SK-N-SH (cell line): ENCODE measurements at regions not wholly inside any gene's neighbourhood (a gene's known extent, or its start where the extent isn't known, plus 50 kb on each side); places are given as distances from the start of the nearest gene placed in this dataset.

Experiments used
- CTCF ChIA-PET: fragments of 300-600, 350-600 bp; formaldehyde crosslinking; extraction: SDS; loops from one replicate; lab custom pipeline; 2021; lab: Yijun Ruan, JAX
- POLR2A ChIA-PET: fragments of 350-600 bp; sonication (Branson Sonifier 250); formaldehyde crosslinking; extraction: SDS; loops from one replicate; lab custom pipeline; 2020; ENCODE audit warnings: antibody characterized with exemption, inconsistent platforms; lab: Yijun Ruan, JAX
- DNase-seq: peaks from one replicate; pipeline ENCODE4 v3.0.0; 2012
- H2AFZ ChIP-seq: fragments of 200-600 bp; sonication (generic); 2 replicates; pipeline ENCODE4 v1.8.1; 2016; ENCODE audit warnings: antibody characterized with exemption, mild to moderate bottlenecking, low read depth
- H3F3A ChIP-seq: fragments of 200-600 bp; sonication (generic); replicated peaks from 2 replicates; pipeline ENCODE3; 2016; ENCODE audit warnings: antibody characterized with exemption, mild to moderate bottlenecking; ENCODE audit not compliant: insufficient read depth
- H3K27ac ChIP-seq, 2 experiments: fragments of 200-500 bp in 1 of 2; fragments of 200-600 bp in 1 of 2; sonication (Bioruptor generic) in 1 of 2; sonication (generic), shearing (Covaris generic) in 1 of 2; 2 replicates each; pipeline versions ENCODE4 v1.5.1 to v1.6.1; 2014 to 2016; ENCODE audit warnings: low read depth in 2 of 2, inconsistent platforms in 1 of 2, low read length in 1 of 2, mild to moderate bottlenecking in 1 of 2, mixed read lengths in 1 of 2
- H3K27me3 ChIP-seq: fragments of 200-600 bp; sonication (generic), shearing (Covaris generic); 2 replicates; pipeline ENCODE4 v1.6.1; 2016; ENCODE audit warnings: mixed run types; ENCODE audit not compliant: insufficient read depth
- H3K36me3 ChIP-seq, 2 experiments: fragments of 200-500 bp in 1 of 2; fragments of 200-600 bp in 1 of 2; sonication (Bioruptor generic) in 1 of 2; sonication (generic) in 1 of 2; replicated peaks in 1 of 2; 2 replicates each; pipeline versions ENCODE3 to v1.5.1; 2014 to 2016; ENCODE audit warnings: low read length in 1 of 2, mild to moderate bottlenecking in 1 of 2; ENCODE audit not compliant: insufficient read depth in 2 of 2, control insufficient read depth in 1 of 2
- H3K4me1 ChIP-seq, 2 experiments: fragments of 200-500 bp in 1 of 2; fragments of 200-600 bp in 1 of 2; sonication (Bioruptor generic) in 1 of 2; sonication (generic), shearing (Covaris generic) in 1 of 2; 2 replicates each; pipeline versions ENCODE4 v1.5.1 to v1.6.1; 2014 to 2016; ENCODE audit warnings: low read depth in 1 of 2, low read length in 1 of 2, mixed run types in 1 of 2; ENCODE audit not compliant: insufficient read depth in 2 of 2, control insufficient read depth in 1 of 2
- H3K4me2 ChIP-seq: fragments of 200-600 bp; sonication (generic), shearing (Covaris generic); 2 replicates; pipeline ENCODE4 v1.6.1; 2017; ENCODE audit warnings: mixed run types
- H3K4me3 ChIP-seq, 2 experiments: fragments of 200-500 bp in 1 of 2; fragments of 200-600 bp in 1 of 2; sonication (Bioruptor generic) in 1 of 2; sonication (generic), shearing (Covaris generic) in 1 of 2; 2 replicates each; pipeline versions ENCODE4 v1.5.1 to v1.8.1; 2014 to 2016; ENCODE audit warnings: low read depth in 2 of 2, inconsistent platforms in 1 of 2, low read length in 1 of 2, mild to moderate bottlenecking in 1 of 2, mixed read lengths in 1 of 2, moderate library complexity in 1 of 2
- H3K79me2 ChIP-seq: fragments of 200-600 bp; sonication (generic); 2 replicates; pipeline ENCODE4 v1.8.1; 2017; ENCODE audit warnings: mild to moderate bottlenecking; ENCODE audit not compliant: insufficient read depth
- H3K9ac ChIP-seq: fragments of 200-600 bp; sonication (generic); 2 replicates; pipeline ENCODE4 v1.6.1; 2017; ENCODE audit warnings: mixed run types
- H3K9me2 ChIP-seq: fragments of 200-600 bp; sonication (generic); 2 replicates; pipeline ENCODE4 v1.6.1; 2017; ENCODE audit warnings: mixed run types
- H3K9me3 ChIP-seq: fragments of 200-600 bp; sonication (generic); 2 replicates; pipeline ENCODE4 v1.6.1; 2017; ENCODE audit warnings: mixed run types, mild to moderate bottlenecking, moderate library complexity
- H4K20me1 ChIP-seq: fragments of 200-600 bp; sonication (generic); 2 replicates; pipeline ENCODE4 v1.6.1; 2017; ENCODE audit warnings: mild to moderate bottlenecking, mixed run types; ENCODE audit not compliant: insufficient read depth
- CTCF ChIP-seq: fragments of 200-600 bp; sonication (generic); IDR thresholded peaks from 2 replicates; pipeline ENCODE4 v1.6.1; 2017; ENCODE audit warnings: antibody characterized with exemption, mild to moderate bottlenecking, moderate library complexity
- EP300 ChIP-seq, 2 experiments: IDR thresholded peaks; 2 replicates each; pipeline versions ENCODE4 v1.4.0 to v1.6.1; 2012; ENCODE audit warnings: borderline replicate concordance in 1 of 2, low read depth in 1 of 2, low read length in 1 of 2
- MAX ChIP-seq: IDR thresholded peaks from 2 replicates; pipeline ENCODE4 v1.4.0; 2012; ENCODE audit warnings: low read depth
- NFIC ChIP-seq: IDR thresholded peaks from 2 replicates; pipeline ENCODE4 v1.4.0; 2012; ENCODE audit warnings: borderline replicate concordance
- NRF1 ChIP-seq: IDR thresholded peaks from 2 replicates; pipeline ENCODE4 v1.6.1; 2012; ENCODE audit warnings: low read depth, mild to moderate bottlenecking, low read length
- POLR2AphosphoS5 ChIP-seq: IDR thresholded peaks from 2 replicates; pipeline ENCODE4 v1.6.1; 2012; ENCODE audit warnings: low read depth, low read length
- RAD21 ChIP-seq: IDR thresholded peaks from 2 replicates; pipeline ENCODE4 v1.6.1; 2012; ENCODE audit warnings: mild to moderate bottlenecking, low read length
- REST ChIP-seq: IDR thresholded peaks from 2 replicates; pipeline ENCODE4 v1.6.1; 2012; ENCODE audit warnings: mild to moderate bottlenecking, low read depth, low read length, moderate library complexity
- RFX5 ChIP-seq: IDR thresholded peaks from 2 replicates; pipeline ENCODE4 v1.6.1; 2012; ENCODE audit warnings: mild to moderate bottlenecking, improper control_type of control experiment, low read length
- SMC3 ChIP-seq: IDR thresholded peaks from 2 replicates; pipeline ENCODE4 v1.6.1; 2012; ENCODE audit warnings: low read depth, low read length, improper control_type of control experiment
- TCF12 ChIP-seq: IDR thresholded peaks from 2 replicates; pipeline ENCODE4 v1.4.0; 2012
- TEAD4 ChIP-seq: IDR thresholded peaks from 2 replicates; pipeline ENCODE4 v1.4.0; 2012; ENCODE audit warnings: mild to moderate bottlenecking, borderline replicate concordance; ENCODE audit not compliant: insufficient read depth
- USF1 ChIP-seq: IDR thresholded peaks from 2 replicates; pipeline ENCODE4 v1.4.0; 2012; ENCODE audit warnings: low read depth, borderline replicate concordance
- YY1 ChIP-seq: IDR thresholded peaks from 2 replicates; pipeline ENCODE4 v1.4.0; 2012; ENCODE audit warnings: low read depth, mild to moderate bottlenecking
- ZBTB33 ChIP-seq: IDR thresholded peaks from 2 replicates; pipeline ENCODE4 v1.4.0; 2012; ENCODE audit warnings: low read depth, borderline replicate concordance
- WGBS: methylation state at CpG from one replicate; pipeline ENCODE4 v1.1.6; 2017; ENCODE audit warnings: low lambda C conversion rate; 5-methylcytosine and 5-hydroxymethylcytosine counted together

GRCh38 chr3:28947751-28948150 lies 333.1 kb upstream of the RBMS3 start:
- no peaks in the 10 kb centered on the region for H3F3A ChIP-seq
- H3K27me3 ChIP-seq, result no peaks in the 10 kb centered on the region
- H3K27ac ChIP-seq, result no peak overlapping the region
- no peak for DNase-seq
- no peaks in the 10 kb centered on the region for H3K9me3 ChIP-seq
- no peaks in the 10 kb centered on the region for H3K36me3 ChIP-seq
- CTCF ChIA-PET, result interaction anchor here (0.9 kb wide), 1 partner anchor 10 kb away, joined by 3 read pairs; no protein-coding TSS in a partner anchor
- H3K4me3 ChIP-seq, result no peak overlapping the region
- H3K79me2 ChIP-seq, result no peaks in the 10 kb centered on the region
- no peak overlapping the region for H3K4me2 ChIP-seq
- no peak overlapping the region for H2AFZ ChIP-seq
- POLR2A ChIA-PET, result no interaction called here
- TF ChIP-seq EP300 (IDR thresholded peaks at IDR 0.05; ENCODE audit: borderline replicate concordance in 1 of 2, low read depth in 1 of 2, low read length in 1 of 2), result no peak
- no peak for TF ChIP-seq CTCF
- TF ChIP-seq MAX, result no peak
- no peak for TF ChIP-seq YY1
- H3K9ac ChIP-seq, result no peak overlapping the region
- H3K4me1 ChIP-seq, result no peaks in the 10 kb centered on the region; a peak in 1 of 4 replicates
- no peaks in the 10 kb centered on the region for H3K9me2 ChIP-seq
- WGBS, result 82% methylated on average over 2 of the region's 2 CpGs
- H4K20me1 ChIP-seq, result no peaks in the 10 kb centered on the region

- Histone ChIP-seq H3K4me3 (no peak overlapping the region), H3F3A (no peaks in the 10 kb centered on the region), H4K20me1 (no peaks in the 10 kb centered on the region), H3K36me3 (no peaks in the 10 kb centered on the region), H2AFZ (no peak overlapping the region), H3K4me2 (no peak overlapping the region), H3K27me3 (no peaks in the 10 kb centered on the region), H3K4me1 (no peaks in the 10 kb centered on the region; a peak in 1 of 4 replicates), H3K27ac (no peak overlapping the region), H3K9me2 (no peaks in the 10 kb centered on the region), H3K9ac (no peak overlapping the region), H3K79me2 (no peaks in the 10 kb centered on the region), H3K9me3 (no peaks in the 10 kb centered on the region)
- POLR2A ChIA-PET, result no interaction called here
- TF ChIP-seq TCF12 (no peak), SMC3 (no peak), NRF1 (no peak), TEAD4 (no peak), USF1 (no peak), RAD21 (no peak), REST (no peak), NFIC (no peak), ZBTB33 (no peak), EP300 (IDR thresholded peaks at IDR 0.05; ENCODE audit: borderline replicate concordance in 1 of 2, low read depth in 1 of 2, low read length in 1 of 2) (no peak), RFX5 (no peak), POLR2AphosphoS5 (no peak)
- CTCF ChIA-PET, result no interaction called here
- DNase-seq, result no peak
Measured at GRCh38 chr3:28948685-28949084, 332.2 kb upstream of the RBMS3 start.
